Tibial nerve (tissue), 4 donors: ENCODE measurements at regions not wholly inside any gene's neighbourhood (a gene's known extent, or its start where the extent isn't known, plus 50 kb on each side); places are given as distances from the start of the nearest gene placed in this dataset.

ENCODE experiments used
- EP300 ChIP-seq, 2 donors: sonication (generic); formaldehyde crosslinking; IDR thresholded peaks; one replicate each; pipeline ENCODE4 v1.6.1; 2017; ENCODE audit warnings: antibody characterized with exemption in 2 of 2, mild to moderate bottlenecking in 1 of 2
- POLR2A ChIP-seq, 2 donors: fragments of 450-650 bp; IDR thresholded peaks; one replicate each; pipeline ENCODE4 v1.6.1; 2017; ENCODE audit warnings: antibody characterized with exemption in 2 of 2, mild to moderate bottlenecking in 2 of 2, moderate library complexity in 2 of 2
- TF ChIP-seq, protein P1 (sequence below), 5 experiments: fragments of 200-600 bp in 3 of 5; fragments of 450-650 bp in 2 of 5; sonication (generic) in 3 of 5; IDR thresholded peaks; one replicate each; pipeline ENCODE4 v1.5.1; 2016 to 2019; ENCODE audit warnings: antibody characterized with exemption in 5 of 5, mild to moderate bottlenecking in 3 of 5, moderate library complexity in 2 of 5

DNA sequence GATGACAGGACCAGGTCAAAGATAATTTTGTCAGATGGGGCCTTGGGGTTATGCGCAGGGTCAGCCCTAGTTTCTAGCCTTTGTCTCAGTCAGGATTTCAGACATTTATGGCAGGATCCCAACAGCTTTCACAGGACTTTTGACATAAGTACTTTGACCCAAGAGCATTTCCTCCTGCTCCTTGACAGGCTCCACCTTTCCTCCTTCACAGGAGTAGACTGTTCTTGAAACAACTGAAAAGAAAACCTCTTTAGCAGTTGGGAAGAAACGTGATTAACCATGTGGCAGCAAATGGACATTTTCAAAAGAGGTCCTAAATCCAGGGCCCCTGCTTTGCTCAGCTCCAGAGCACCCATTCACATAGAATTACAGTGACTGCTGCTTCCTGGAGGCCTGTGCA is 120.4 kb upstream of the MAP3K7 start:
- TF ChIP-seq, protein P1, sequence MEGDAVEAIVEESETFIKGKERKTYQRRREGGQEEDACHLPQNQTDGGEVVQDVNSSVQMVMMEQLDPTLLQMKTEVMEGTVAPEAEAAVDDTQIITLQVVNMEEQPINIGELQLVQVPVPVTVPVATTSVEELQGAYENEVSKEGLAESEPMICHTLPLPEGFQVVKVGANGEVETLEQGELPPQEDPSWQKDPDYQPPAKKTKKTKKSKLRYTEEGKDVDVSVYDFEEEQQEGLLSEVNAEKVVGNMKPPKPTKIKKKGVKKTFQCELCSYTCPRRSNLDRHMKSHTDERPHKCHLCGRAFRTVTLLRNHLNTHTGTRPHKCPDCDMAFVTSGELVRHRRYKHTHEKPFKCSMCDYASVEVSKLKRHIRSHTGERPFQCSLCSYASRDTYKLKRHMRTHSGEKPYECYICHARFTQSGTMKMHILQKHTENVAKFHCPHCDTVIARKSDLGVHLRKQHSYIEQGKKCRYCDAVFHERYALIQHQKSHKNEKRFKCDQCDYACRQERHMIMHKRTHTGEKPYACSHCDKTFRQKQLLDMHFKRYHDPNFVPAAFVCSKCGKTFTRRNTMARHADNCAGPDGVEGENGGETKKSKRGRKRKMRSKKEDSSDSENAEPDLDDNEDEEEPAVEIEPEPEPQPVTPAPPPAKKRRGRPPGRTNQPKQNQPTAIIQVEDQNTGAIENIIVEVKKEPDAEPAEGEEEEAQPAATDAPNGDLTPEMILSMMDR (IDR thresholded peaks at IDR 0.05) = no peak
- TF ChIP-seq POLR2A (IDR thresholded peaks at IDR 0.05) (no peak), EP300 (IDR thresholded peaks at IDR 0.05) (no peak)
